ENCODE measurements at regions not wholly inside any gene's neighbourhood (a gene's known extent, or its start where the extent isn't known, plus 50 kb on each side); places are given as distances from the start of the nearest gene placed in this dataset.

DNA sequence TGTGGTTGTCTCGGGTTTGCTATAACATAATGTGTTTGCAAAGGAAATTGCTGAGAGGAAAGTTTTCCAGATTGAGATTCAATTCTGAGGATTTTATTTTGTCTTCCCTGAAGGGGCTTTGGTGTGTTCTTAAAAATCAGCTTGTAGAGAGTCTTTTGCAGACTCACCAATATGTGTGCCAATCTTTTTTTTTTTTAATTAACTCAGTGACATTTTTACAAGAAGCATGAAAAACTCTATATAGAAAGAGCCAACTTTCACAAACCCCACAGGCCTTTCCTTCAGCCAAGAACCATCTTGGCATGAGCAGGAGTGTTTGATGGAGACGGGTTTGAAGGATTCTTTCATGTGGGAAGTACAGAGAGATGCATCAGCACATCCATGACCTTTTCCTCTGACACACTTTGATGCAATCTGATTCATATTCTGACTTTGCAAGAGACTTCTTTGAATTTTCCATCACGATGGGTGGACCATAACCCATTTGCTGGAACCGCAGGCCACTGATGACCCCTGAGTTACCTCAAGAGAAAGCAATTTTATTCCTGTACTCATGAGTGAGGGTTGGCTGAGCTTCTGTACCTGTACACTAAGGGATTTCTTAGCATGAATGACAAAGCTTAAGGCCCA is 892.6 kb downstream of the XPNPEP1 start:
- no peak for DNase-seq (ENCODE audit: low read depth)

DNA sequence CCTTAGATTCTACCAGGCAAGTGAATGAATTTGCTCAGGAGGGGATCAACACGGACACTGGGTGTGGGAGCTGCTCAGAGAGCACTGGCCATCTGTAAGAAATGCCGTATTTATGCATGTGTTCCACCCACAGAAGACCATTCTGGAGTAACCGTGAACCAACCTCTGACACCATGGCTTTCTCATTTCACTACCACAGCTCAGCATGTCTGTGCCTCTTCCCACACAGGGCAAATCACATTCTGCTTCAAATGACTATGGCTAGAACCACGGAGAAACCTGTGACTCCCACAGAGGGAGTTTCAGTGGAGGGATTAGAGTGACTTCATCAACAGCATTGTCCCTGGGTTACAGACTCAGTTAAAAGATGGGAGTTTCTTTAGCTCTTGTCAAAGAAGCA is 893.4 kb downstream of the XPNPEP1 start:
- DNase-seq (ENCODE audit: low read depth): no peak
- no peak overlapping the region for H3K4me3 ChIP-seq (ENCODE audit: low read depth, low read length)
- TF ChIP-seq, protein P1, sequence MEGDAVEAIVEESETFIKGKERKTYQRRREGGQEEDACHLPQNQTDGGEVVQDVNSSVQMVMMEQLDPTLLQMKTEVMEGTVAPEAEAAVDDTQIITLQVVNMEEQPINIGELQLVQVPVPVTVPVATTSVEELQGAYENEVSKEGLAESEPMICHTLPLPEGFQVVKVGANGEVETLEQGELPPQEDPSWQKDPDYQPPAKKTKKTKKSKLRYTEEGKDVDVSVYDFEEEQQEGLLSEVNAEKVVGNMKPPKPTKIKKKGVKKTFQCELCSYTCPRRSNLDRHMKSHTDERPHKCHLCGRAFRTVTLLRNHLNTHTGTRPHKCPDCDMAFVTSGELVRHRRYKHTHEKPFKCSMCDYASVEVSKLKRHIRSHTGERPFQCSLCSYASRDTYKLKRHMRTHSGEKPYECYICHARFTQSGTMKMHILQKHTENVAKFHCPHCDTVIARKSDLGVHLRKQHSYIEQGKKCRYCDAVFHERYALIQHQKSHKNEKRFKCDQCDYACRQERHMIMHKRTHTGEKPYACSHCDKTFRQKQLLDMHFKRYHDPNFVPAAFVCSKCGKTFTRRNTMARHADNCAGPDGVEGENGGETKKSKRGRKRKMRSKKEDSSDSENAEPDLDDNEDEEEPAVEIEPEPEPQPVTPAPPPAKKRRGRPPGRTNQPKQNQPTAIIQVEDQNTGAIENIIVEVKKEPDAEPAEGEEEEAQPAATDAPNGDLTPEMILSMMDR (conservative IDR thresholded peaks at IDR 0.05; ENCODE audit: low read depth, low read length): no peak

More for the DNA sequence above, 892.6 kb downstream of the XPNPEP1 start:
- TF ChIP-seq, protein P1 (conservative IDR thresholded peaks at IDR 0.05; ENCODE audit: low read depth, low read length): no peak
- no peak overlapping the region for H3K4me3 ChIP-seq (ENCODE audit: low read depth, low read length)

- DNase-seq (ENCODE audit: low read depth): no peak
- TF ChIP-seq, protein P1 (conservative IDR thresholded peaks at IDR 0.05; ENCODE audit: low read depth, low read length): no peak
- H3K4me3 ChIP-seq (ENCODE audit: low read depth, low read length): no peak overlapping the region
Measured at GRCh38 chr10:109027534-109028185, 895.7 kb downstream of the XPNPEP1 start.

DNA sequence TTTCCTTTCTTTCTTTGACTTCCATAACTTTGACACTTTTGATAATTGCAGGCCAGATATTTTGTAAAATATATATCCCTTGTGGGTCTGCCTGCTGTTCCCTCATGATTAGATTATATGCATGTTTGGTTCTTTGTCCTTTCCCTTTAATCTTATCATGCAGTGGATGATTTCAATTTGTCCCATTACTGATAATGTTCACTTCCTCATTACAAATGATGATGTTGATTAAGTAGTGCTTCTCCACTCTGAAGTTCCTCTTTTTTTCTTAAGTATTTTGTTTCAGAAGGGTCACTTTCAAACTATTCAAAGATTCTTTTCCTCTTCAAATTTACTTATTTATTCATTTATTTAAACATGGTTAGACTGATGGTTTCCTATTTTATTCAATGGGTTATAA is 898.1 kb downstream of the XPNPEP1 start:
- TF ChIP-seq, protein P1 (conservative IDR thresholded peaks at IDR 0.05; ENCODE audit: low read depth, low read length): no peak
- no peak overlapping the region for H3K4me3 ChIP-seq (ENCODE audit: low read depth, low read length)
- DNase-seq (ENCODE audit: low read depth): no peak

DNA sequence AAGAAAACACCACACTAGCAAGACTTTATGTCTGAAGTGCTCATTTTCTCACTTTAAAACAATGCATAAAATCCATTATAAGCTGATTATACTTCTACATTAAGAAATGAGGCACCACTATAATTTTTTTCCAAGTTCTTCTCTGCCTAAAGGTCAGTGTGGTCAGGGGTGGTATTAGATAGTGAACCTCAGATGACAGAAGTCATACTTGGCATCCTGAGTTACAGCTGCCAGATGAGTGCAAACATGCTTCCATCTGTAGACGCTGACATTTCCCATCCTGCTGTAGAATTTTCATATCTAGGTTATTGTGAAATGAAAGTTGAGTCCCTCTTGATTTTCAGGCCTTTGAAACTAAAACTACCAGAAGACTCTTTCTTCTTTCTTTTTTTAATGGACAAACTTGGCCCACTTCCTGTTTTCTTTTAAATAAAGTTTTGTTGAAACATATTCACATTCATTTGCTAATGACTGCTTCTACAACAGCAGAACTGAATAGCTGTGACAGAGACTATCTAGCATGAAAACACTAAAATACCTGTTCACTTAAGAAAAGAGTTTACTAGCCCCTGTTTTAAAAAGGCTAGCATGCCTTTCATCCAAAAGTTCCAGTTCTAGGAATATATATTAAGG is 900.8 kb downstream of the XPNPEP1 start:
- DNase-seq (ENCODE audit: low read depth): no peak
- TF ChIP-seq, protein P1 (conservative IDR thresholded peaks at IDR 0.05; ENCODE audit: low read depth, low read length): no peak
- no peak overlapping the region for H3K4me3 ChIP-seq (ENCODE audit: low read depth, low read length)

- H3K4me3 ChIP-seq (ENCODE audit: low read depth, low read length): no peak overlapping the region
- DNase-seq (ENCODE audit: low read depth): peak; percentile 24
- TF ChIP-seq, protein P1 (conservative IDR thresholded peaks at IDR 0.05; ENCODE audit: low read depth, low read length): peak; percentile 28
Measured at GRCh38 chr10:109019001-109019424, 904.3 kb downstream of the XPNPEP1 start.
